Nephron (organoid): ENCODE measurements at regions not wholly inside any gene's neighbourhood (a gene's known extent, or its start where the extent isn't known, plus 50 kb on each side); places are given as distances from the start of the nearest gene placed in this dataset.
A peak's percentile ranks its signal among the peaks of the same experiment; 100 is the strongest.

ENCODE experiments used
- H3K27ac Mint-ChIP-seq, 3 experiments: 2 replicates each; pipeline ENCODE4 v1.8.0; 2020; ENCODE audit warnings: mixed read lengths in 3 of 3, mild to moderate bottlenecking in 2 of 3, moderate library complexity in 1 of 3
- H3K27me3 Mint-ChIP-seq: 2 replicates; pipeline ENCODE4 v1.8.0; 2021; ENCODE audit warnings: low read depth, mild to moderate bottlenecking, moderate library complexity, mixed read lengths
- H3K36me3 Mint-ChIP-seq: 2 replicates; pipeline ENCODE4 v1.8.0; 2020; ENCODE audit warnings: low read depth, mixed read lengths
- H3K4me1 Mint-ChIP-seq: 2 replicates; pipeline ENCODE4 v1.8.0; 2020; ENCODE audit warnings: mixed read lengths
- H3K4me3 Mint-ChIP-seq, 3 experiments: 2 replicates each; pipeline ENCODE4 v1.8.0; 2020; ENCODE audit warnings: mild to moderate bottlenecking in 3 of 3, mixed read lengths in 3 of 3, moderate library complexity in 2 of 3
- H3K9me3 Mint-ChIP-seq: 2 replicates; pipeline ENCODE4 v1.8.0; 2020; ENCODE audit warnings: mixed read lengths
- TF ChIP-seq, protein P1 (sequence below), 3 experiments: fragments of 200-600 bp; sonication (generic); IDR thresholded peaks; one replicate each; pipeline ENCODE4 v1.5.0; 2021; ENCODE audit warnings: antibody characterized with exemption in 3 of 3; ENCODE audit not compliant: unreplicated experiment in 3 of 3

DNA sequence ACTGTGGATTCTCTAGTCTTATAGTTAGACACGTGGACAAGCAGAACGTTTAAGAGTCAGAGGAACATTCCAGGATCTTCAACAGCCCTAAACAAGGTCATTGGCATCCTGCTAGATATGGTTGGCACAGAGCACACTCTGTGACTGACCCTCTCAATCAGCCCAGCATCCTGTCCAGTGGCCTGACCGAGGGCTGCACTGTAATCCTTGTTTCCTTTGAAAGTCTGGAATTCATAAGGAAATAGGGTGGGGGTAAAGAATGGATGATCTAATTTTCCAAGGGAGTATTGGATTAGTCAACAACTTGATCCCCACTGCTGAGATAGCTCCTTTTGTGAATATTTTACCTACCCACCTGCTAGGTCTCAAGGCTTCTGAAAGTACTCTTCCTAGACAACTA lies 94.5 kb upstream of the DLG1 start:
- Mint-ChIP-seq H3K4me3 (no peak overlapping the region), H3K27ac (no peak overlapping the region), H3K27me3 (peaks cover 1% of the 10 kb centered on the region), H3K36me3 (no peaks in the 10 kb centered on the region), H3K9me3 (no peaks in the 10 kb centered on the region), H3K4me1 (peaks cover 7% of the 10 kb centered on the region)
- TF ChIP-seq, protein P1, sequence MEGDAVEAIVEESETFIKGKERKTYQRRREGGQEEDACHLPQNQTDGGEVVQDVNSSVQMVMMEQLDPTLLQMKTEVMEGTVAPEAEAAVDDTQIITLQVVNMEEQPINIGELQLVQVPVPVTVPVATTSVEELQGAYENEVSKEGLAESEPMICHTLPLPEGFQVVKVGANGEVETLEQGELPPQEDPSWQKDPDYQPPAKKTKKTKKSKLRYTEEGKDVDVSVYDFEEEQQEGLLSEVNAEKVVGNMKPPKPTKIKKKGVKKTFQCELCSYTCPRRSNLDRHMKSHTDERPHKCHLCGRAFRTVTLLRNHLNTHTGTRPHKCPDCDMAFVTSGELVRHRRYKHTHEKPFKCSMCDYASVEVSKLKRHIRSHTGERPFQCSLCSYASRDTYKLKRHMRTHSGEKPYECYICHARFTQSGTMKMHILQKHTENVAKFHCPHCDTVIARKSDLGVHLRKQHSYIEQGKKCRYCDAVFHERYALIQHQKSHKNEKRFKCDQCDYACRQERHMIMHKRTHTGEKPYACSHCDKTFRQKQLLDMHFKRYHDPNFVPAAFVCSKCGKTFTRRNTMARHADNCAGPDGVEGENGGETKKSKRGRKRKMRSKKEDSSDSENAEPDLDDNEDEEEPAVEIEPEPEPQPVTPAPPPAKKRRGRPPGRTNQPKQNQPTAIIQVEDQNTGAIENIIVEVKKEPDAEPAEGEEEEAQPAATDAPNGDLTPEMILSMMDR (IDR thresholded peaks at IDR 0.05; ENCODE audit: unreplicated experiment in 3 of 3): no peak

DNA sequence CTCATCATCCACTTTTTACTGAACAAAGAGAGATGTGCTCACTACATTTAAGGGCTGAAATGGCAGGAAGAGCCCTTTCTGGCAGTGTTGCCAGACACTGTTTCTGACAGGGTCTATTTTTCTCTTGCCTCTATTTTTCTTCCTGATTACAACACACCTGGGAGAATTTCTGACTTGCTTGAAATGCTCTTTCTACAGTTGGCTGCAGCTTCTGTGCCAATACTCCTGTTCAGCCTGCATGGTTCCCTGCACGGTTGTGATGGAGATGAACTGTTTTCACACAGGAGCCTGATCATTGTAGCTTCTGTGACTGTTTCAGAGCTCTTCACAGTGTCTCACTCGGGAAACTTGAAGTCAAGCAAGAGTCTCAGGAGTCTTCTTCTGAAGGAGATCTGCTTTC lies 83.0 kb upstream of the DLG1 start:
- TF ChIP-seq, protein P1 (IDR thresholded peaks at IDR 0.05; ENCODE audit: unreplicated experiment in 3 of 3): no peak
- H3K4me1 Mint-ChIP-seq: peaks cover 35% of the 10 kb centered on the region
- H3K4me3 Mint-ChIP-seq: no peak overlapping the region
- H3K27me3 Mint-ChIP-seq: peaks cover 7% of the 10 kb centered on the region
- H3K27ac Mint-ChIP-seq: peak overlapping the region in 2 of 3 experiments; percentile 60 to 81
- no peaks in the 10 kb centered on the region for H3K36me3 Mint-ChIP-seq
- H3K9me3 Mint-ChIP-seq: no peaks in the 10 kb centered on the region

DNA sequence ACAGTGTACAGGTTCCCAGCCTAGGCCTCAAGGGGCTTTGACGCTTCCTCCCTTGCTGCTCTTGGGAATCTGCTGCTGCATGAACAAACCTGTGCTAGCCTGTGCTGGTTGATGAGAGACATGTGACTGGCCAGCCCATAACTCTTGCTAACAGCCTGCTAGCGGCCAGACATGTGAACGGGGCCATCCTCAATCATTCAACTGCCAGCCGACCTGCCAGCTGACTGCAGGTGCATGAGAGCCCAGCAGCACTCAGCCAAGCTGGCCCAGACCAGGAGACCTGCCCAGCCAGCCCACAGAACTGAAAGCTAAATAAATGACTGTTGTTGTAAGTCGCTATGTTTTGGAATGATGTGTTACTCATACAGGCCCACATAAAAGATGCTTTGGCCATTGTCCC lies 82.4 kb upstream of the DLG1 start:
- H3K36me3 Mint-ChIP-seq: peaks cover 3% of the 10 kb centered on the region
- TF ChIP-seq, protein P1 (IDR thresholded peaks at IDR 0.05; ENCODE audit: unreplicated experiment in 3 of 3): no peak
- H3K9me3 Mint-ChIP-seq: no peaks in the 10 kb centered on the region
- peaks cover 10% of the 10 kb centered on the region for H3K27me3 Mint-ChIP-seq
- peaks cover 38% of the 10 kb centered on the region for H3K4me1 Mint-ChIP-seq
- peak overlapping the region; percentile 43 to 81 (median 60) for H3K27ac Mint-ChIP-seq
- no peak overlapping the region for H3K4me3 Mint-ChIP-seq

DNA sequence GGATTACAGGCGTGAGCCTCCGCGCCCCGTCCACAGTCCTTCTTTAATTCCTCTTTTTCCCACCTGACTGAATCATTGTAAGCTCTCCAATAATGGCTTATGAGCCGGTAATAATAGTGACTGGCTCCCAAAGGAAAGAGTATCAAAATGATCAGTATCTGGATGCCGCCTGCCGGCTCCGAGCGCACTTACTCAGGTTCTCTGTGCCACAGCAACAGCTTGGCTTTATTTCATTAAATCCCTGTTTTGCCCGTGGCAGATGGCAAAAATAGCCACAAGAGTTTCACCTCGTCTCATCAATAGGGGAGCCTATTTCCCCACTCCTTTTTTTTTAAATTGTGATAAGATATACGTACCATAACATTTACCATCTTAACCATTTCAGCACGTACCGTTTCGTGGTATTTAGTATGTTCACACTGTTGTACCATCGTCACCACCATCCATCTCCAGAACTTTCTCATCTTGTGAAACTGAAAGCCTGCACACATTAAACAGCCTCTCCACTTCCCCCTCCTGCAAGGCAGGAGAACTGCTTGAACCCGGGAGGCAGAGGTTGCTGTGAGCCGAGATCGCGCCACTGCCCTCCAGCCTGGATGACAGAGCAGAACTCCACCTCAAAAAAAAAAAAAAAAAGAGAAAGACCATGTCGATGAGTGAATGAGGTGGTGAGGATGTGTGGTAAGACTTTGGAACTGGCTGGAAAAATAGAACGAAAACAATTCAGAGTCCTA lies 80.7 kb upstream of the DLG1 start:
- H3K36me3 Mint-ChIP-seq: peaks cover 3% of the 10 kb centered on the region
- TF ChIP-seq, protein P1 (IDR thresholded peaks at IDR 0.05; ENCODE audit: unreplicated experiment in 3 of 3): no peak
- H3K9me3 Mint-ChIP-seq: no peaks in the 10 kb centered on the region
- H3K27me3 Mint-ChIP-seq: peaks cover 16% of the 10 kb centered on the region
- H3K4me1 Mint-ChIP-seq: peaks cover 44% of the 10 kb centered on the region
- no peak overlapping the region for H3K4me3 Mint-ChIP-seq
- H3K27ac Mint-ChIP-seq: peak overlapping the region in 1 of 3 experiments; percentile 6

DNA sequence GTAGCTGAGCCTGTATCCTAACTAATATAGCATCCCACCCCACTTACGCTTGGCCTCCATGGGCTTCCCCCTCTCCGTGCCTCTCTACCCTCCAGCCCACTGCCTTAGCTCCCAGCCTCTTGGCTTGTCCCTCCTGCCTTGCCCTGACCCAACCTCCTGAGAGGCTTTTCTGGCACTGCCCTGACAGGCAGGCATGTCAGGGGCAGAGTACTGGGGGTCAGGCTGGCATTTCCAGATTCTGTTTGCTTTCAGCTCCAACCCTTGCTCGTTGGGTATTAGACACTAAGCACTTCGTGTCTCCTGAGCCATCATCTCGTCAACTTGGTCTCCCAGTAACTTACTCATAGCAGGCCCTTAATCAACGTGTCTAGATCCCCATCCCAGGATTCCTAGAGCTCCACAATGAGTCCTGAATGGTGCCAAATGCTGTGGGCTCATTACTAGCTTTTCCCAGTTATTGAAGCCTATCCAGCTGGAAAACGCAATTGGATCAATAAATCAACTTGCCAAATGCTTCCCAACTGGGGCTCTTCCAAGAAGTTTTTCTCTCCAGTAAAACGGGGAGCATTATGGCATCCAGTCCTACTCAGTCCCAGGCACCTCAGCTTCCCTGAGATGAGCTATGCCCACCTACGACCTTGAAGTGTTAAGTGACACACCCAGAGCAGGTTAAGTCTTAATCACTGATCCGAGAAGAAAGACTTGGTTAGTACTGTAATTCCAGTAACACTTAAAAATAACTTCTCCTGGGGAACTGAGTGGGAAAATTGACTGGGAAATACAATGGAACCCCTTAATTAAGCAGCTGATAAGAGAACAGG lies 78.5 kb upstream of the DLG1 start:
- Mint-ChIP-seq H3K36me3 (peaks cover 3% of the 10 kb centered on the region), H3K4me1 (peaks cover 63% of the 10 kb centered on the region), H3K9me3 (no peaks in the 10 kb centered on the region), H3K27me3 (peaks cover 9% of the 10 kb centered on the region), H3K4me3 (peak overlapping the region in 1 of 3 experiments; percentile 12), H3K27ac (peak overlapping the region in 2 of 3 experiments; percentile 9 to 75)
- TF ChIP-seq, protein P1 (IDR thresholded peaks at IDR 0.05; ENCODE audit: unreplicated experiment in 3 of 3): no peak
